Thyroid gland (tissue), 4 donors: ENCODE measurements at regions not wholly inside any gene's neighbourhood (a gene's known extent, or its start where the extent isn't known, plus 50 kb on each side); places are given as distances from the start of the nearest gene placed in this dataset.

ENCODE experiments used
- POLR2A ChIP-seq, 2 donors: fragments of 450-650 bp; IDR thresholded peaks; one replicate each; pipeline ENCODE4 v1.6.1; 2017; ENCODE audit warnings: antibody characterized with exemption in 2 of 2, mild to moderate bottlenecking in 2 of 2, moderate library complexity in 1 of 2
- TF ChIP-seq, protein P1 (sequence below), 6 experiments: fragments of 200-600 bp in 3 of 6; fragments of 450-650 bp in 3 of 6; sonication (generic) in 3 of 6; IDR thresholded peaks; one replicate each; pipeline ENCODE4 v1.5.1; 2016 to 2019; ENCODE audit warnings: antibody characterized with exemption in 6 of 6, mild to moderate bottlenecking in 2 of 6, inconsistent platforms in 1 of 6, moderate library complexity in 1 of 6

DNA sequence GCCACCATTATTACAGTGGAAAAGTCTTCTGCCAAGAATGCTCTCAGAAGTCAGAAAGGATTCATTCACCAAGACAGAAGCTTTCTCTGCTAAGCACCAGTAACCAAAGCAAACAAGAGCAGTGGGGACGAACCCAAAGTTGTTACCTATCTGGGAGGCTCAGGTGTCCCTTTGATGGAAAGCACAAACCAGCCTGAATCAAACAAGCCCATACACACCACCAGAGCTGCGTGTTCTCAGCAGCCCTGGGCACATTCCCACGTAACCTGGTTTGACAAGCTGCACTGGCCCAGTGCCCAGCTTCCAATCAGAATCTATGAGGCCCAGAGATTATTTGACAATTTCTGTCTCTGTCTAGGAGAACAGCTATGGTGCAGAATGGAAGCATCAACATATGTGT, 252.6 kb downstream of the ACTL7B start:
- TF ChIP-seq, protein P1, sequence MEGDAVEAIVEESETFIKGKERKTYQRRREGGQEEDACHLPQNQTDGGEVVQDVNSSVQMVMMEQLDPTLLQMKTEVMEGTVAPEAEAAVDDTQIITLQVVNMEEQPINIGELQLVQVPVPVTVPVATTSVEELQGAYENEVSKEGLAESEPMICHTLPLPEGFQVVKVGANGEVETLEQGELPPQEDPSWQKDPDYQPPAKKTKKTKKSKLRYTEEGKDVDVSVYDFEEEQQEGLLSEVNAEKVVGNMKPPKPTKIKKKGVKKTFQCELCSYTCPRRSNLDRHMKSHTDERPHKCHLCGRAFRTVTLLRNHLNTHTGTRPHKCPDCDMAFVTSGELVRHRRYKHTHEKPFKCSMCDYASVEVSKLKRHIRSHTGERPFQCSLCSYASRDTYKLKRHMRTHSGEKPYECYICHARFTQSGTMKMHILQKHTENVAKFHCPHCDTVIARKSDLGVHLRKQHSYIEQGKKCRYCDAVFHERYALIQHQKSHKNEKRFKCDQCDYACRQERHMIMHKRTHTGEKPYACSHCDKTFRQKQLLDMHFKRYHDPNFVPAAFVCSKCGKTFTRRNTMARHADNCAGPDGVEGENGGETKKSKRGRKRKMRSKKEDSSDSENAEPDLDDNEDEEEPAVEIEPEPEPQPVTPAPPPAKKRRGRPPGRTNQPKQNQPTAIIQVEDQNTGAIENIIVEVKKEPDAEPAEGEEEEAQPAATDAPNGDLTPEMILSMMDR (IDR thresholded peaks at IDR 0.05), result no peak
- TF ChIP-seq POLR2A (IDR thresholded peaks at IDR 0.05), result no peak
